Activated CD8-positive, alpha-beta memory T cell treated with anti-CD3 and anti-CD28 coated beads, Interleukin-2, amount 50 U/mL, for 4 hours (primary cell): ENCODE measurements at regions not wholly inside any gene's neighbourhood (a gene's known extent, or its start where the extent isn't known, plus 50 kb on each side); places are given as distances from the start of the nearest gene placed in this dataset.
"Not testable (repeated sequence)": the region's sequence is repeated elsewhere in the genome, so short reads cannot be mapped to it uniquely, and the experiment has no call there.

Experiments
- DNase-seq: peaks from one replicate; pipeline ENCODE4 v3.0.0-alpha.2; 2020

GRCh38 chr2:136715146-136715545 is 50.2 kb upstream of the THSD7B start:
- DNase-seq = no peak

GRCh38 chr2:136714452-136714951 is 50.8 kb upstream of the THSD7B start:
- DNase-seq = no peak

GRCh38 chr2:136713739-136714138 is 51.6 kb upstream of the THSD7B start:
- DNase-seq = no peak

- no peak for DNase-seq
Measured at GRCh38 chr2:136705336-136705735, 60.0 kb upstream of the THSD7B start.

GRCh38 chr2:136703214-136703613 is 62.1 kb upstream of the THSD7B start:
- DNase-seq = no peak

- no peak for DNase-seq
Measured at GRCh38 chr2:136696438-136696837, 68.9 kb upstream of the THSD7B start.

GRCh38 chr2:136693966-136694365 is 71.4 kb upstream of the THSD7B start:
- no peak for DNase-seq

- not testable (repeated sequence) for DNase-seq
Measured at GRCh38 chr2:136680079-136680478, 85.3 kb upstream of the THSD7B start.

GRCh38 chr2:136665736-136666135 is 99.6 kb upstream of the THSD7B start:
- DNase-seq = no peak

- no peak for DNase-seq
Measured at GRCh38 chr2:136664713-136665405, 100.5 kb upstream of the THSD7B start.

- DNase-seq = no peak
Measured at GRCh38 chr2:136658201-136658600, 107.1 kb upstream of the THSD7B start.

- DNase-seq = no peak
Measured at GRCh38 chr2:136653861-136654260, 111.5 kb upstream of the THSD7B start.

- no peak for DNase-seq
Measured at GRCh38 chr2:136651456-136652010, 113.8 kb upstream of the THSD7B start.

- DNase-seq = no peak
Measured at GRCh38 chr2:136647039-136647438, 118.3 kb upstream of the THSD7B start.

GRCh38 chr2:136645236-136645828 is 120.0 kb upstream of the THSD7B start:
- DNase-seq = no peak

GRCh38 chr2:136639651-136640050 is 125.7 kb upstream of the THSD7B start:
- no peak for DNase-seq

GRCh38 chr2:136638193-136638592 is 127.2 kb upstream of the THSD7B start:
- DNase-seq = no peak

- DNase-seq = no peak
Measured at GRCh38 chr2:136637402-136637801, 127.9 kb upstream of the THSD7B start.

- DNase-seq = no peak
Measured at GRCh38 chr2:136628490-136628889, 136.9 kb upstream of the THSD7B start.

GRCh38 chr2:136613096-136613495 is 152.2 kb upstream of the THSD7B start:
- DNase-seq = no peak

- DNase-seq = no peak
Measured at GRCh38 chr2:136612079-136612478, 153.3 kb upstream of the THSD7B start.

- DNase-seq = no peak
Measured at GRCh38 chr2:136611451-136611850, 153.9 kb upstream of the THSD7B start.

- no peak for DNase-seq
Measured at GRCh38 chr2:136582628-136583205, 182.6 kb upstream of the THSD7B start.

- DNase-seq = no peak
Measured at GRCh38 chr2:136572335-136572734, 193.0 kb upstream of the THSD7B start.
